CD4-positive, alpha-beta T cell treated with Interferon alpha-2 for 1 hour (primary cell): ENCODE measurements at regions not wholly inside any gene's neighbourhood (a gene's known extent, or its start where the extent isn't known, plus 50 kb on each side); places are given as distances from the start of the nearest gene placed in this dataset.

Experiments used
- DNase-seq, 2 donors: peaks; one replicate each; pipeline ENCODE4 v3.0.0-alpha.2; 2020 to 2022

DNA sequence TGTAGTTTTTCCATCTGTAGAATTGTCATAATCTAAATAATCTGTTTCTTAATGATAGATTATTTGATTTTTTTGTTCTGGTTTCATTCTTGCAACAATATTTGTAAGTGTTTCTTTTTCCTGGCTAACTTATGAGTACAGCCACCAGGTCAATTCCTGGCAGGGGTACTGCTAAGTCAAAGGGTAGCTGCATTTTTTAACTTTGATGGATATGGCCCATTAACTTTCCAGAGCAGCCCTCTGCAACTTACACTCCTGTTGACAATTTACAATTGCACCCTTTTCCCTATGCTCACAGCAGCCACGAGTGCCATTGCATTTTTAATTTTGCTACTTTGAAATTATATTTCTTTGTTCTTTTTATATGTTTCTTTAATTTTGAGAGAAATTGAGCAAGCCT is 209.3 kb upstream of the CST7 start:
- DNase-seq = no peak

DNA sequence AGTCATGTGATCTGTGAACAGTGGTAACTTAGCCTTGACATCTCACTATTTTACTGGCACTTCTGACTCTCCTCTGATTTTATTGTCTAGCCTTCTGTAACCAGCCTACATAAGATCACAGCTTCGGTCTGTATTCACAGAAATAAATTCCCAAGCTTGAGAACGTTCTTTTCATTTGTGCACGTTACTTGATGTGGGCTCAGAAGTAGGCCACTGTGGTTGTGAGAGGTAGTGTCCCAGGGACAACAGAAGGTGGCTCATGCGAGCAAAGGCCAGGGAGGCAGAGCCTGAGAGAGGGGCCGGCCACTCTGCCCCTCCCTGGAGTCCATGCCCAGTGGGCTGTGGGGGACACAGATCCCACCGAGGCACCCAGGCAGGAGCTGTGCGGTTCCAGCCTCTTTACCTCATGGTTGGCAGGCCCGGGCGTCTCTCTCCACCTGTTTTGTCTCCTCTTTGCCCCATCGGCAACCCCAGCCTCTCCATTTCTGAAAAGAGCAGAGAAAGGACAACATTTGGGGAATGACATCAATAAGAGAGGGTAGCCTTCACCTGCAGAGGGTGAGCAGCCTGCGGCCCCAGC is 207.5 kb upstream of the CST7 start:
- DNase-seq = no peak

DNA sequence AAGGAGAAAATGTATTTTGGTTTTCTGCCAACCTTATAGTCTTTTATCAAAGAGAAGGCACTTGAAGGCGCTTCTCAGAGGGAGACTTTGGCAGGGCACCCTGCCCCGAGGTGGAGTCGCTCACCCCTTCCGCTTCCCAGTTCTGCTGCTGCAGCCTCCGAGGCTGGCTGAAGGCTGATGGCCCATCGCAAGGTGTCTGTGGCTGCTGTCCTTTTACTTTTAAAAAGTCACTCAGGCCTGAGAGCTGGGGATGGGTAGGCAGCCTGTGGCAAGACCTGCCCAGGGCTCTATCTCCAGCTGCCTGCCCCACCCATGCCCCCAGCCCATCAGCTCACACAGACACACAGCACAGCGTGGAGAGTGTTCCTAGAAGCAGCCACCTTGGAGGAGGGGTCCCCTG is 206.6 kb upstream of the CST7 start:
- no peak for DNase-seq

DNA sequence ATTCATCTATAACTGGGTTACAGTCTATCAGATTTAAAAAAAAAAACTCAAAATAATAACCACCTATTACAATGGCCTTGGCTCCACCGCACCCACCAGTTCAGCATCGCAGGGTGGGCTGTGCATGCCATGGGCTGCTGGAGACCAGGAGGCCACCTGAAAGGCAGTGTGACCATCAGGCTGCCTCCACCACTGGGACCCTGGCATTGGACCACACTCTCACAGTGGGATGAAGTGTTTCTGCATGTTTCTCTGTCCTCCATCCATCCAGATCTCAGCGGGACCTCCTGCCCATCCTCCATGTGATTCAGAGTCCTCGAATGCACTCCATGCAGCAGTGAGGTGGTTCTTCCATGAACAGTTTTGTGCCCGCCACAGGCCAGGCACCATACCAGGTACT is 206.1 kb upstream of the CST7 start:
- no peak for DNase-seq

DNA sequence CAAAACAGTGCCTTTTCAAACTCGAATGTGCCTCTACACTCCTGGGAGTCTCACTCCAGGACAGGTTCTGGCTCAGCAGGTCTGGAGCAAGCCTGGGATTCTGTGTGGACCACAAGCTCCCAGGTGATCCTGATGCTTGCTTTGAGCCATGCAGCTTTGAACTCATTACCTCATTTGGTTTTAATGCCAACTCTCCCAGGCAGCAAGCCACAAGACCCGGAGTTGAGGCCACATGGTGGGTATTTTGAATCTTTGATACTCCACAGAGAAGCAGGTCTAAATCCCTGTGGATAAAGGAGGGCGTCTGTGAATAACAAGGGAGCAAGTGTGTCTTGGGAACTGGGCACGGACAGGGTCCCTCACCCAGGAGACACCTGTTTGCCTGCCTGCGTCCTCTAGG is 205.4 kb upstream of the CST7 start:
- no peak for DNase-seq

DNA sequence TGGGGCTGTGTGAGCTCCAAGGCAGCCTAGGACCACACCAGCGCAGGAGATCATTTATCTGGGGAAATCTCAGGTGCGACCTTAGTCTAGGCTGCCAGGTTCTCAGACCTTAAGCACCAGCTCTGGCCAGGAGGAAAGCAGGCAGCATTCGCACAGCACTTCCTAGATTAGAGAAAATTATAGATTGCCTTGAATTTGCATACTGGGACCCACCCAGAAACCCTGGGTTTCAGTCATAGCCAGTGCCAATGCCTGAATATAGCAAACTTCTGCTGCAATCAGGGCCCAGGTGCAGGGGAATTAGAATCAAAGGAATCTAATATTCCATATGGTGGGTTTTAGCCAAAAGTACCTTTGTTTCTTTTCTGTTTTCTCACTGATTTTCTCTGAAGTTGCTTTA is 204.3 kb upstream of the CST7 start:
- no peak for DNase-seq

DNA sequence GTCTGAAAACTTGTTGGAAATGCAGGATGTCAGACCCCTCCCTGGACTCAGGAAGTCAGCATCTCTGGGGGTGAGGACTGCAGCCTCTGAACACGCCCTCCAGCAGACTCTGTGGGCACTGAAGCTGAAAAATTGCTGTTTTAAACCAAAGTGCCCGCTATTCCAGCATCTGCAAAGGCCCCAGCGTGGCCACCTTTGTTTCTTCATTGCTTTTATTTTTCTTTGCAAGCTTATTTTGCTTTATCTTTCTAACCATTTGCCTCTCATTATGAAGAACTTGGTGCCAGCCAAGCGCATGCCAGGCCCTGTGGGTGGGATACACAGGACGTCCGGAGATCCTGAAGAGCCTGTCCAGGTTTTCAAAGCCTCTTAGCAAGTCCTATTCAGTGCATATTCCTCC is 203.9 kb upstream of the CST7 start:
- no peak for DNase-seq

DNA sequence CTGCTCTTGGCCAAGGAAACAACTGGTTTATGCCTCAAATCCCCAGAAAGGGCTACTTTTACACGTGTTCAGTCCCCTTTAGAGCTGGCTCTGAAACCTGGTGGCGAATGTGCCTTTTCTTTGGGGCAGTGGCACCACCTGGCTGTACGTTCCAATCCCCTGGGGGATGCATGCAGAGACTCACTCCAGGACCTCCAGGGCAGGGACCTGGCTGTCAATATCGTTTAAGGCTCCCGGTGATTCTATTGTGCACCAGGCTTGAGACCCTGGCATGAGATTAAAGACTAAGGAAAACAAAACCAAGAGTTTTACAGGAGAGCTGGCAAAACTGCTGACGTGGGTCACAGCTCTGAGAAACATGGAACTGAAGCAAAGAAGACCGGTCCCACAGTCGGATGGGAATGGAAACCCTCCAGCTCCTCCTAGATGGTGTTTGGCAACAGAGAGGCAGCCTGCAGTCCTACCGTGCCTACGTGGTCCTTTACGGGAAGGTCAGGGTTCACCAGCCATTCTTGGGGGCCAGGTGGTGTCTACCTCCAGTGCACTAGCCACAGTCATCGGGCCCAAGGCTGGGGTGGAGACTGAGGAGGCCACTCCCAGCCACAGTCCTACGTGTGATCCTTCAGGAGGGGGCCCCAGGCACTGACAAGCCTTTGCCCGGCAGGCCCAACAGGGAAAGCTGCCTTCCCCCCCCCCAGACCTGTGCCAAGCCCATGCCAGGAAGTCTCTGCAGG is 203.3 kb upstream of the CST7 start:
- no peak for DNase-seq

DNA sequence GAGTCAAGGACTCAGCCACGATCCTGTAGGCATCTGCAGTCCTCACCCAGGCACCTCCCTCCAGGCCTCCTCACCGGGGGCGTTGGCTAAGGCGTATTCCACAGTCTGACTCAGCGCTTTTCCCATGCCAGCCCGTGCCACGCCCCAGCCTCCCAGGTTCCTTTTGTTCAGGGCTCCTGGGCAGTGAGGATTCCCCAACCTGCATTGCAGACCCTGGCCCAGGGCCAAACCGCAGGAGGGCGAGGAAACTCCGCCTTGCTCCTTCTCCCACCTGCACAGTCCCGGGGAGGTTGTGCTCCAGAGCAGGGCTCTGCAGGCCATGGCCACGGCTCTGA is 202.8 kb upstream of the CST7 start:
- DNase-seq = no peak

DNA sequence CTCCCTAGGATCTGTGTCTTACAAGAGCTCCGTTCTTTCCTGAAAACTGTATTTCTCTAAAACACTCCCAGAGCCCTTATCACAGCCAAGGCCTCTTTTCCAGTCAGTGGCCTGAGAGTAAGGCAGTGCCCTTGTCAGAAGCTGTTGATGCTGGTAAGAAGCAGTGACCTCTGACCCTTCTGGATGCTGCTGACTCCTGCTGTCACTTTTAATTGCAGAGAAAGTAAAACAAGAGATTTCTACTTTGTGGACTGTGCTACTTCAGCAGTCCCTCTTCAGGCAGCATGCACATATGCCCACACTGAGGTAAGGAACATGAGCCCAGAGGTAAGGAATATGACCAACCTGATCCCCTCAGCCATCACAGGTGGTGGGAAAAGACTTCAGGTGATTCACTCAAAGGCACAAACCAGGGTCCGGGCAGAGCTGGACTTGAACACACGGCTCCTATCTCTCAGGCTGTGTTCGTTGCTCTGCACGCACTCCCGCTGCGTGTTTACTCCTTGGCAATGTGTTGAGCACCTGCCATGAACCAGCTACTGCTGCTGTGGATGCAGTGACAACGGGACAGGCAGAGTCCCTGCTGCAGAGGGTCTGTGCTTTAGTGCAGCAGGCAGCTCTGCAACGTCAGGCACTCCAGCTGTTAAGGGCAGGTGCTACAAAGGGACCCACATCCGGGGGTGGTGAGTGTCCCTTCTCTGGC is 201.9 kb upstream of the CST7 start:
- DNase-seq = no peak

DNA sequence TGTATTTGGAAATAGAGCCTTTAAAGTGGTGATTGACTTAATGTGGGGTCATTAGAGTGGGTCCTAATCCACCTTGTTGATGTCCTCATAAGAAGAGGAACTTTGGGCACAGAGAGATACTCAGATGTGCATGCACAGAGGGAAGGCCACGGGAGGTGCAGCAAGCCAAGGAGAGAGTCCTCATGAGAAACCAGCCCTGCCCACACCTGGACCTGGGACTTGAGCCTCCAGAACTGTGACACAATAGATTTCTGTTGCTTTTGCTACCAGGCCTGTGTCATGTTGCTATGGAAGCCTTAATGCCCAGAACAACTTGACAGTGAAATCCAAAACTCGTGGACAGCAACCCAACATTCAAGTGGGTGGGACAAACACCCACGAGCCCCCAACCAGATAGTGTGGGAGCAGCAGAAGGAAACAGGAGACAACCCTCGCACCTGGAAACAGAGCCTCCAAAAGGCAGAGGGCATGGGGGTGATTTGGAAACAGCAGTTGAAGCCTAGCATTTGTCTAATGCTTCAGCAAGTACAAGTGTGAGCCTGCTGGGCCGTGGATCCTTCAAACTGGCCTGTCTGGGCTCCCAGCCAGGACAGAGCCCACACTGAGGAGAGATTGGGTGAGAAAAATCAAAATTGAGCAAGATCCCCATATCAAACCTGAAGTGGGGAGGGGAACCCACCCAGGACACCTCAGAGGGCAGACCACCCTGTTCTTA is 201.0 kb upstream of the CST7 start:
- no peak for DNase-seq

DNA sequence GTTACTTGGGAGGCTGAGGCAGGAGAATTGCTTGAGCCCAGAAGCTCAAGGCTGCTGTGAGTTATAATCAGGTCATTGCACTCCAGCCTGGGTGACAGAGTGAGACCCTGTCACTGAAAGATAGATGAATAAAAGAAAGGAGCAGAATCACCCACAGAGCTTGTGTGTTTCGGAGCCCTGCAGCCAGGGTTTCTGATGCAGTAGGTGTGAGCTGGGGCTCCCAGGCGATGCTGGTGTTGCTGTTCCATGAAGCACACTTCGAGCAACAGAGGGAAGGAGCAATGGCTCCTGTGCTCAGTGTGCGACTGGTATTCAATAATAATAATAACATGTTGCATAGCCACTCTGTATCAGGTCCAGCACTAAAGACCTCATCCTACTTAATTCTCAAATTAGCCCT is 197.5 kb upstream of the CST7 start:
- DNase-seq = no peak

DNA sequence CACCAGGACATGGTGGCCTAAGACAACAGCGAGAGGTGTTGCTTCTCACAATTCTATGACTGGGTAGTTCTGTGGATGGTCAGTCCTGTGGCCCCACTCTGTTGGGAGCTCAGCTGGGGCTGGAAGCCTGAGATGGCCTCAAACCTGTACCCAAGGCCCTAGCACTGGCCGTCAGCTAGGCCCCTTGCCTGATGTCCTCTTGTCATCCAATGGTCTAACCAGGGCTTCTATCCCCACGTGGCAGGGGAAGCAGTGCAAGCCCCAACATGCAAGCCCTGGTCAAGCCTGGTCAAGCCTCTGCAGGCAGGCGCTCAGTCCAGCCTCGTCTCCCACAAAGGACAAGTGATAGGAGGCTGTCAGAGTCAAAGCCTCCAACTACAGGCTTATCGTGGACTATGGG is 196.5 kb upstream of the CST7 start:
- DNase-seq = no peak

DNA sequence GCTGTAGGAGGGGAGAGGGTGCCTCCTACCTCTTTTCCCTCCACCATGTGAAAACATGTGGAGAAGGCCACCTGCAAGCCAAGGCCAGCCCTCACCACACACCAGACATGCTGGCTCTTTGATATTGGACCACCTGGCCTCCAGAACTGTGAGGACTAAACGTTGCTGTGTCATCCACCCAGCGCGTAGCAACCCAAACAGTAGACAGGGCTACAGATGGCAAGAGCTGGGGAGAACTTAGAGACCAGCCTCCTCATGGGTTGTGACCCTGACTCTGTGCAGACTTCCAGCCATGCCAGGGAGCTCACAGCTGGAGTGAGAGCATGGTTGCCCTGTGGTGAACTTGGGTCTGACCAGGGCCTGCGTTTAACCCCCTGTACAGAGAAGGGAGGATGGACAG is 195.9 kb upstream of the CST7 start:
- no peak for DNase-seq

DNA sequence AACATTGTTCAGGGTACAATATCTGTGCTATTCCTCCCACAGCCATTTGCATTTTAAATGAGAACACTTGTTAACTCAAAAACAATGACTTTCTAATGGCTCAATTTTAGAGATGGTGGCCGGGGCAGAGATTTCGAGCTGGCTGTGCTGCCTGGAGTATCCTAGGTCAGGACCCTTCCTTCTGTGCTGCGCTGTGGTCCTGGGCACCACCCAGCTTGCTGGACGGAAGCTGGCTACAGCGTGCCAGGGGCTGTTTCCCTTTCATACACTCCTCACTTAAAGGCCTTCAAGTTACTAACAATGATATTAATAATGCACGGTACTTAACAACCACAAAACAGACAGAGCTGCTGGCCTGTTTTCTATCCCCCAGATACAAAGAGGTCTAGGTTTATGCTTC is 194.4 kb upstream of the CST7 start:
- DNase-seq = no peak

DNA sequence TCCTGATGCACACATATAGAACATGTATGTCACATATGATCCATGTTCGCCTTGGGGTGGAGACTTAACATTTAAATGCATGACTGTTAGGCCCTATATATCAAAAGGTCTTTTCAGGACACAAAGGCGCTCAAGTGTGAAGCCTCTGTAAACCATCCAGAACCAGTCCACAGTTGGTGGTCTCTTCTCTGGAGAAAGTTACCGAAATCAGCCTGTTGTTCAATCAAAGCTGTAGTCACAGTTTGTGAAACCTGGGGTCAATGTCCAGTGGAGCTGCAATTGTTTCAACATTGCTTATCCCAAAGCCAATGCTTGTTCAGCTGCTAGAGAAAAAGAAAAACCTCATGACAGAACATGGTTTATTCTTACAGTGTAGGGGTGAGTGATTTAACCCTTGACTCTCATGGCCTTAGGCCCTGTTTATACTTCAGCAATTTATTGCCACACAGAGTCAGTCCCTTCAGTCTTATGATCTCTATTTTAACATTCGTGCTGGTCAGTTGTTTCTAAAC is 193.6 kb upstream of the CST7 start:
- DNase-seq = no peak

DNA sequence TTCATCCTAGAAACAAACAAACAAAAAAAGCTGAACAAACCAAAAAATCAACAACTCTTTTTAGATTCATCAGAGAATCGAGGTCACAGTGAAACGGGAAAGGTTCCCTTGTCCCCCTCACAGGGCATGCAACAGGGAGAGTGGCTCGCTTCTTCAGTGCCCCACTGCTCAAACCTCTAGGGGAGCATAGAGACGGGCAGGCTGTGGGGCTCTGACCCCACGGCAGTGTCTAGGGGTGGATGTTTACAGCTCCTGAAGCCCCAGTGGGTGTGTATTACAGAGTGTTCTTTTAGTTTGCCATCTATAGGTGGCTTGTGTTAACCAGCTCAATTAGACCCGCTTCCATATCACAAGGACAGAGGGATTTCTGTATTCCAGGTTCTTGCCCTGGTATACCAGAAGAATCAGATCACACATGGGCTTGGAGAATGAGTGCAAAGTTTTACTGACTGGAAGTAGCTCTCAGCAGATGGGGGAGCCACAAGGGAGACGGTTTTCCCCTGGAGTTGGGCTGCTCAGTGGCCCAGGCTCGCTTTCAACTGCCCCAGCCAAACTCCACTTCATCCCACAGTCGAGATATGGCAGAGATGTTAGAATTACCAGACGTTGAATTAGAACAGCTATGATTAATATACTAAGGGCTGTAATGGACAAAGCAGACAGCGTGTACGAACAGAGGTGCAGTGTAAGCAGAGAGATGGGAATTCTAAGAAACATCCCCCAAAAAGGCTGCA is 192.6 kb upstream of the CST7 start:
- no peak for DNase-seq

DNA sequence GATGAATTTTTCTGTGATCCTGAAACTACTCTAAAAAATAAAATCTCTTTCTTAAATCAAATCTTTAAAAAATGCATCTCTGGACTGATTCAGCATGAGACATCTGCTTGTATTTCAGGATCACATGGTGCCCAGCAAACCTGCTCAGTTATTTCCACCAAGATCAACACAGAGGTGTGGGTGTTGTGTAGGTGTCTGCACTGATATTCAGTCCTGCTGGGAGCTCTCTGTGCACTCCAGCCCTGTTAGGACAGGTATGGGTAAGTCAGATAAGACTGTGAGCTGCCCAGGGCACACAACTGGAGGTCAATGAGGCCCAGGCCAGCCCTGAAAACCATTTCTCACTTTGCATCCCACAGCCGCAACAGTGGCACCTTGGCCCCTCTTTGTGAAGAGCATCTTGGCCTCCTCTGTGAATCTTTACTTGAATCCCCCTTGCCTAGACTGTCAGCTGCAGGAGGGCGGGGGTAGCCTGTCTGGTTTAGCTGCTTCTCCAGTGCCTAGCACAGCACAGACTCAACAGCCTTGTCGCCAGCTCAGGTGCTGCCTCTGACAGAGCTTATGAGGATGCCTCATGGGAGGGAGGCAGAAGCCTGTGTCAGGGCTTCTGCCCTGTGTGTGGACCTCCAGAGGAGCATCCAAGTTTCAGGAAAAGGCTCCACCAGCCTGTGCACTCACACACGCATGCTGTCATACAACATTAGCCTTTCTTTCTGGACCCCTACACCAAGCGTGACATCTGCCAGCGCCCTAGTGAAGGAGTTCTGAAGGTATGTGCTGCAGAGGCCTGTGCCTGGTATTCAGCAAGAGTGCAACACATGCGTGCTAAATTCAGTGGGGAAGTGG is 187.6 kb upstream of the CST7 start:
- DNase-seq = no peak

DNA sequence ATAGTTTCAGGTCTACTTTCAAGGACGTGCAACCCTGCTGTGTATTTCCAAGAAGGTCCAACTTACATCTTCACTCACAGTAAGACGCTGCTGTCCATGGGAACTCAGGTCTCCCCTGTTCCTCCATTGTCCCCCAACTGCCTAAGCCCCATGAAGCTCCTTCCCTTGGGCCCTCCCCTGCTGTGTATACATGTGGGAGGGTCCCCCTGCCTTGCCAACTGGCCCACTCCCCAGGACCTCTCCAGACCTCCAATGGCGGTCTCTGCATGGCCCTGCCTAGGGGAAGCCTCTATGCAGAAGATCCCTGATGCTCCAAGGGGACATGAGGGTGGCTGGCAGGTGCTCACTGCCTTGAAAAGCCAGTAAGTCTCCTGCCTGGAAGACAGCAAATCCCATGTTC is 186.7 kb upstream of the CST7 start:
- no peak for DNase-seq

DNA sequence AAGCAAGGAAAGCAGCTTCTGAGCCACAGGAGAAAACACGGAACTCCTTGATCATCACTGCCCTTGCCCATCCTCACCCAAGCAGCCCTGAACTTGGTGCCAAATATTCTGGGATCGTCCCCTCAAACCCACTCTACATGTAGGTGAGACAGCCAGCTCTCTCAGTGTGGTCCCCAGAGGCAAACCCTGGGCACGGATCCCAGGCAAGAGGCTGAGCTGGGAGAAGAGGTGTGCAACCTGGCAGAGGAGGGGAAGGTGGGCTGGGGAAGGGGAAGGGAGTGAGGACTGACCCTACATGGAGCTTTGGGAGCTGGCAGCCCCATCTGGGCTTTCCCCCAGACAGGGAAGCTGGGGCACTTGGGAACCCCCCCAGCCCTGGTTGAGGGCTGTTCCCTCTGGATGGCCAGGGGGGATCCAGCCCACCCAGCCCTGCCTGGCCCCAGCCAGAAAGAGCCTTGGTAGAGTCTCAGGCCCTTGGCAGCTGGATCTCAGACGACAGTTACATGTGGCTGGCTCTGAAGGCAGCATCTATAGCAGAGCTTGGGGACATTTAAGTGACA is 186.2 kb upstream of the CST7 start:
- no peak for DNase-seq

DNA sequence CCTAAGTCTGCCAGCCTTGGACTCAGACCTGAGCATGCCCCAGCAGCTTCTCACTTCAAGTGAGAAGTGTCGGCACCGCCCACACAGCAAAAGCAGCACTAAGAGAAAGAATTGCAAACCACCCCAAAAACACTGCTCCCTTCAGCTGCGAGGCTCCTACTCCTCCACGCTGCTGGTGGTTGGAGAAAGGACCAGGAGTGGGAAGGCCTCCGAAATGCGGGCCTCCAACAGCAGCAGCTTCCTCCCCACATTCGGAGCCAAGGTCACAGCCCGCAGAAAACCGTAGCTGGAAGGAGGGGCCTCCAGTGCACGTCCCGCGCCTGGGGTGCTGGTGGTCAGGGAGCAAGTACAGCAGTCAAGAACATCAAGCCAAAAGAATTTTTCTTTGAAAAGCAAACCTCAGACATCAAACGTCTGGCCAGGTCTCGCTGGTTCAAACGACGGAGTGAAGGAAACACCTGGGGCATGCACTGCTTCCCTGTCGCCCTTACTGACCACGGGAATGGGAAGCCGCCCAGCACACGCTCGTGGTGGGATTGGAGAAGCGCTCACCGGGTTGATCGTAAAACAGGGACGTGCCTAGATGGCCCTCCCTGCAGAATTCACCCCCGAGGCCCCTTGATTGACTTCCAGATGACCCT is 185.6 kb upstream of the CST7 start:
- no peak for DNase-seq
